ENCODE measurements at regions not wholly inside any gene's neighbourhood (a gene's known extent, or its start where the extent isn't known, plus 50 kb on each side); places are given as distances from the start of the nearest gene placed in this dataset.
"Not testable (repeated sequence)": the region's sequence is repeated elsewhere in the genome, so short reads cannot be mapped to it uniquely, and the experiment has no call there.

- no peak for DNase-seq (ENCODE audit: low spot score)
- in situ Hi-C loops (cut with MboI; ENCODE audit: low pct_unique_long_range_greater_than_20kb, low sequenced_read_pairs, unreplicated experiment), result no loop called here
- TF ChIP-seq CTCF (IDR thresholded peaks at IDR 0.05; ENCODE audit: extremely low read depth, insufficient read depth, missing control alignments), result no peak
Measured at GRCh38 chr1:47593598-47594285, 155.9 kb downstream of the FOXD2 start.

GRCh38 chr1:47594627-47595026 lies 156.8 kb downstream of the FOXD2 start:
- no peak for DNase-seq (ENCODE audit: low spot score)
- in situ Hi-C loops (cut with MboI; ENCODE audit: low pct_unique_long_range_greater_than_20kb, low sequenced_read_pairs, unreplicated experiment), result no loop called here
- no peak for TF ChIP-seq CTCF (IDR thresholded peaks at IDR 0.05; ENCODE audit: extremely low read depth, insufficient read depth, missing control alignments)

GRCh38 chr1:47596328-47596727 lies 158.5 kb downstream of the FOXD2 start:
- TF ChIP-seq CTCF (IDR thresholded peaks at IDR 0.05; ENCODE audit: extremely low read depth, insufficient read depth, missing control alignments), result no peak
- in situ Hi-C loops (cut with MboI; ENCODE audit: low pct_unique_long_range_greater_than_20kb, low sequenced_read_pairs, unreplicated experiment), result no loop called here
- DNase-seq (ENCODE audit: low spot score), result no peak

GRCh38 chr1:47598357-47598756 lies 160.5 kb downstream of the FOXD2 start:
- DNase-seq (ENCODE audit: low spot score), result no peak
- in situ Hi-C loops (cut with MboI; ENCODE audit: low pct_unique_long_range_greater_than_20kb, low sequenced_read_pairs, unreplicated experiment), result no loop called here
- TF ChIP-seq CTCF (IDR thresholded peaks at IDR 0.05; ENCODE audit: extremely low read depth, insufficient read depth, missing control alignments), result no peak

GRCh38 chr1:47599777-47600176 lies 161.9 kb downstream of the FOXD2 start:
- in situ Hi-C loops (cut with MboI; ENCODE audit: low pct_unique_long_range_greater_than_20kb, low sequenced_read_pairs, unreplicated experiment), result no loop called here
- no peak for TF ChIP-seq CTCF (IDR thresholded peaks at IDR 0.05; ENCODE audit: extremely low read depth, insufficient read depth, missing control alignments)

GRCh38 chr1:47602491-47602890 lies 164.6 kb downstream of the FOXD2 start:
- DNase-seq (ENCODE audit: low spot score); in situ Hi-C loops (cut with MboI; ENCODE audit: low pct_unique_long_range_greater_than_20kb, low sequenced_read_pairs, unreplicated experiment): not testable (repeated sequence)

More at GRCh38 chr1:47599777-47600176, 161.9 kb downstream of the FOXD2 start:
- DNase-seq (ENCODE audit: low spot score), result no peak

GRCh38 chr1:47604869-47605268 lies 167.0 kb downstream of the FOXD2 start:
- in situ Hi-C loops (cut with MboI; ENCODE audit: low pct_unique_long_range_greater_than_20kb, low sequenced_read_pairs, unreplicated experiment); DNase-seq (ENCODE audit: low spot score): not testable (repeated sequence)
